Astrocyte (in vitro differentiated cells and primary cell): ENCODE measurements at regions not wholly inside any gene's neighbourhood (a gene's known extent, or its start where the extent isn't known, plus 50 kb on each side); places are given as distances from the start of the nearest gene placed in this dataset.

Source experiments
- DNase-seq: peaks from one replicate; pipeline ENCODE4 v3.0.0-alpha.2; 2010; ENCODE audit warnings: low read depth
- FAIRE-seq: peaks from 2 replicates; lab custom pipeline; 2011; peaks lifted over from hg19 to GRCh38; lab: Jason Lieb, UNC
- H2AFZ ChIP-seq: 2 replicates; pipeline ENCODE4 v1.6.0; 2012; ENCODE audit warnings: low read depth, low read length, inconsistent platforms
- H3K27ac ChIP-seq: 2 replicates; pipeline ENCODE4 v1.5.1; 2011; ENCODE audit warnings: low read depth, low read length, inconsistent platforms
- H3K27me3 ChIP-seq: 2 replicates; pipeline ENCODE4 v1.6.0; 2011; ENCODE audit warnings: low read length, inconsistent platforms; ENCODE audit not compliant: insufficient read depth
- H3K36me3 ChIP-seq: 2 replicates; pipeline ENCODE4 v1.5.1; 2011; ENCODE audit warnings: low read length, inconsistent platforms; ENCODE audit not compliant: insufficient read depth
- H3K4me1 ChIP-seq: 2 replicates; pipeline ENCODE4 v1.5.1; 2011; ENCODE audit warnings: low read length, inconsistent platforms; ENCODE audit not compliant: insufficient read depth
- H3K4me2 ChIP-seq: 2 replicates; pipeline ENCODE4 v1.6.0; 2012; ENCODE audit warnings: low read length, inconsistent platforms
- H3K4me3 ChIP-seq: 2 replicates; pipeline ENCODE4 v1.5.1; 2011; ENCODE audit warnings: low read depth, mild to moderate bottlenecking, low read length, inconsistent platforms; ENCODE audit not compliant: insufficient read depth
- H3K79me2 ChIP-seq: 2 replicates; pipeline ENCODE4 v1.6.0; 2012; ENCODE audit warnings: mild to moderate bottlenecking, low read length, inconsistent platforms; ENCODE audit not compliant: insufficient read depth
- H3K9ac ChIP-seq: 2 replicates; pipeline ENCODE4 v1.6.0; 2012; ENCODE audit warnings: mild to moderate bottlenecking, low read length, inconsistent platforms
- H3K9me3 ChIP-seq: 2 replicates; pipeline ENCODE4 v1.5.1; 2012; ENCODE audit warnings: low read depth, mild to moderate bottlenecking, low read length, inconsistent platforms; ENCODE audit not compliant: insufficient read depth
- H4K20me1 ChIP-seq: 2 replicates; pipeline ENCODE4 v1.6.0; 2012; ENCODE audit warnings: low read length, inconsistent platforms; ENCODE audit not compliant: insufficient read depth
- H3K27ac Mint-ChIP-seq: one replicate; pipeline ENCODE4 v1.8.0; 2021; ENCODE audit warnings: mild to moderate bottlenecking, mixed read lengths; ENCODE audit not compliant: unreplicated experiment
- H3K27me3 Mint-ChIP-seq: one replicate; pipeline ENCODE4 v1.8.0; 2021; ENCODE audit warnings: low read depth, mixed read lengths; ENCODE audit not compliant: unreplicated experiment
- H3K36me3 Mint-ChIP-seq: one replicate; pipeline ENCODE4 v1.8.0; 2021; ENCODE audit warnings: low read depth, mixed read lengths; ENCODE audit not compliant: unreplicated experiment
- H3K4me1 Mint-ChIP-seq: one replicate; pipeline ENCODE4 v1.8.0; 2021; ENCODE audit warnings: low read depth, mixed read lengths; ENCODE audit not compliant: unreplicated experiment
- H3K4me3 Mint-ChIP-seq: one replicate; pipeline ENCODE4 v1.8.0; 2021; ENCODE audit warnings: mild to moderate bottlenecking, moderate library complexity, mixed read lengths; ENCODE audit not compliant: unreplicated experiment
- H3K9me3 Mint-ChIP-seq: one replicate; pipeline ENCODE4 v1.8.0; 2021; ENCODE audit warnings: mild to moderate bottlenecking, mixed read lengths; ENCODE audit not compliant: unreplicated experiment
- EZH2 ChIP-seq: IDR thresholded peaks from 2 replicates; pipeline ENCODE4 v1.6.1; 2012; ENCODE audit warnings: mild to moderate bottlenecking, low read length, inconsistent platforms; ENCODE audit not compliant: insufficient read depth
- TF ChIP-seq, protein P1 (sequence below): IDR thresholded peaks from 2 replicates; pipeline ENCODE4 v1.5.1; 2011; ENCODE audit warnings: low read depth, mild to moderate bottlenecking, inconsistent platforms, low read length, moderate library complexity; ENCODE audit not compliant: insufficient read depth

DNA sequence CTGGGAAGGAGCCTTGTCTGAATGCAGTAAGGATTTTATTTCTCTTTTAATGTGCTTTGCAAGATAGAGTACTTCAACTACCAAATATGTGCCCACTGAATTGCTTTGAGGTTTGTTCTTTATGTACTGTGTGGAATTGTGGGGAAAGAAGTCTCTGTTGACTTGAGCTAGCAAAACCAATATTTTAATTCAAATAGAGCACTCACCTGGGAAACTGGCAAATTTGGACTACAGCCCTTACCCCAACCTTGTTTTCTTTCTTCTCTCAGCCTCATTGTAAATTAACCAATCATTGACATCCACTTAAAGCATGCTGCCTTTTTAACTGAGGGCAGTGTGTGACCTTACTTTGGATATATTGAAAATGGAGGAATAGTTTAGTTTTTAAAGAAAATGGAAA is 409.0 kb downstream of the SPATA31D1 start:
- no peaks in the 10 kb centered on the region for H3K4me1 Mint-ChIP-seq
- no peak for DNase-seq
- no peaks in the 10 kb centered on the region for H3K27me3 Mint-ChIP-seq
- no peak overlapping the region for H3K27ac ChIP-seq
- no peaks in the 10 kb centered on the region for H3K79me2 ChIP-seq
- no peaks in the 10 kb centered on the region for H3K36me3 ChIP-seq
- FAIRE-seq: no peak
- H3K4me3 ChIP-seq: no peak overlapping the region
- H4K20me1 ChIP-seq: no peaks in the 10 kb centered on the region
- no peak for TF ChIP-seq EZH2
- TF ChIP-seq, protein P1, sequence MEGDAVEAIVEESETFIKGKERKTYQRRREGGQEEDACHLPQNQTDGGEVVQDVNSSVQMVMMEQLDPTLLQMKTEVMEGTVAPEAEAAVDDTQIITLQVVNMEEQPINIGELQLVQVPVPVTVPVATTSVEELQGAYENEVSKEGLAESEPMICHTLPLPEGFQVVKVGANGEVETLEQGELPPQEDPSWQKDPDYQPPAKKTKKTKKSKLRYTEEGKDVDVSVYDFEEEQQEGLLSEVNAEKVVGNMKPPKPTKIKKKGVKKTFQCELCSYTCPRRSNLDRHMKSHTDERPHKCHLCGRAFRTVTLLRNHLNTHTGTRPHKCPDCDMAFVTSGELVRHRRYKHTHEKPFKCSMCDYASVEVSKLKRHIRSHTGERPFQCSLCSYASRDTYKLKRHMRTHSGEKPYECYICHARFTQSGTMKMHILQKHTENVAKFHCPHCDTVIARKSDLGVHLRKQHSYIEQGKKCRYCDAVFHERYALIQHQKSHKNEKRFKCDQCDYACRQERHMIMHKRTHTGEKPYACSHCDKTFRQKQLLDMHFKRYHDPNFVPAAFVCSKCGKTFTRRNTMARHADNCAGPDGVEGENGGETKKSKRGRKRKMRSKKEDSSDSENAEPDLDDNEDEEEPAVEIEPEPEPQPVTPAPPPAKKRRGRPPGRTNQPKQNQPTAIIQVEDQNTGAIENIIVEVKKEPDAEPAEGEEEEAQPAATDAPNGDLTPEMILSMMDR: no peak
- H3K4me1 ChIP-seq: no peaks in the 10 kb centered on the region
- no peaks in the 10 kb centered on the region for H3K36me3 Mint-ChIP-seq
- no peak overlapping the region for H3K4me2 ChIP-seq
- H3K9ac ChIP-seq: no peak overlapping the region
- no peak overlapping the region for H2AFZ ChIP-seq
- no peak overlapping the region for H3K27ac Mint-ChIP-seq
- no peaks in the 10 kb centered on the region for H3K9me3 ChIP-seq
- H3K27me3 ChIP-seq: no peaks in the 10 kb centered on the region
- H3K9me3 Mint-ChIP-seq: no peaks in the 10 kb centered on the region
- H3K4me3 Mint-ChIP-seq: no peak overlapping the region

DNA sequence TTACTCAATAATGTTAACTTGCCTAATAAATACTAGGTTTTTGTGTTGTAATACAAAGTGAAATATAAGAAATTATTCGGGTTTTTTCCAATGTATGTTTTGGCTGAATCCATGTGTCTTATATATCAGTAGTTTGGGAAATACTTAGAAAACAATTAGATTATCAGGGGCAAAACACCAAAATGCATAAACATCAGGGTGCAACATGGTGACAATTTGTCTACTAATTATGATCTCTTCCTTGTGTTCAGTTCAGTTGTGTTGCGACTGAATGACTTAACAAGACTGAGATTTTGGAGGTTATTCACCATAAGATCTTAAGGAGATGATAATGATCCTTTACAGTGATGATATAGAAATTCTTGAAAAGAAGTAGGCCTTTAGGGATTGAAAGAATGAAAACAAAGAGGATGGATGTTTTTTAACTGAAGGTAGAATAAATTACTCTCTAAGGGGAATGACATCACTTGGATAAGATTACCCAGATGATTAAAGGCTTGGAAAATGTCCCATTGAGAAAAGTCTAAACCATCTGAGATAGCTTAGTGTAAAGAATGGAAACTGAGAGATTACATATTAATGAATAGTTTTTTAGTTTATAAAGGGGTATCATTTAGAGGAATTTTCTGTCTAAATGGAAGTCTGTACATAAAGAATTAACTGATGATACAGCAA is 415.8 kb downstream of the SPATA31D1 start:
- Histone ChIP-seq H3K4me2 (no peak overlapping the region), H3K27ac (no peak overlapping the region), H3K9me3 (no peaks in the 10 kb centered on the region), H3K79me2 (no peaks in the 10 kb centered on the region), H3K4me3 (no peak overlapping the region), H3K36me3 (no peaks in the 10 kb centered on the region), H3K9ac (no peak overlapping the region), H3K27me3 (no peaks in the 10 kb centered on the region), H4K20me1 (no peaks in the 10 kb centered on the region), H2AFZ (no peak overlapping the region), H3K4me1 (no peaks in the 10 kb centered on the region)
- H3K36me3 Mint-ChIP-seq: no peaks in the 10 kb centered on the region
- H3K27me3 Mint-ChIP-seq: no peaks in the 10 kb centered on the region
- no peaks in the 10 kb centered on the region for H3K9me3 Mint-ChIP-seq
- peaks cover 3% of the 10 kb centered on the region for H3K4me1 Mint-ChIP-seq
- H3K27ac Mint-ChIP-seq: no peak overlapping the region
- DNase-seq: peak; percentile 74
- no peak for TF ChIP-seq EZH2
- TF ChIP-seq, protein P1: no peak
- FAIRE-seq: no peak
- H3K4me3 Mint-ChIP-seq: no peak overlapping the region

DNA sequence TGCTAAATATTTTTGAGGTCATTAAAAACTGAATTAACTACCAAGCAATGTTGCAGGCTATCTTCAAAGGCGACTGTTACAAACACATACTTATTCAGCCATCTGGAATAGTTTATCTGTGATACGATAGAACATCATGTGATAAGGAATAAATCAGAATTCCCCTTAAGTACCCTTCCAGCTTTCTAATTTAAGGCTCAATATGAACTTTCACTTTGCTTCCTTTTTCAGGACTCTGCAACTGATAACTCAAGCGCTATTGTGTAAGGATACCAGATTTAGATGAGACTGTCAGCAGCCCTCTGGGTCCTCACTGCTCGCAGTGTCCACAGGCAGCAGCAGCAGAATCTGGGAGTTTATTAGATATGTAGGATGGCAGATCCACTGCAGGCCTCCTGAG is 416.3 kb downstream of the SPATA31D1 start:
- H3K4me3 Mint-ChIP-seq: no peak overlapping the region
- H3K4me2 ChIP-seq: no peak overlapping the region

More for the DNA sequence above, 416.3 kb downstream of the SPATA31D1 start:
- Histone ChIP-seq H3K4me1 (no peaks in the 10 kb centered on the region), H3K9me3 (no peaks in the 10 kb centered on the region), H3K36me3 (no peaks in the 10 kb centered on the region), H3K4me3 (no peak overlapping the region), H4K20me1 (no peaks in the 10 kb centered on the region), H3K27me3 (no peaks in the 10 kb centered on the region), H3K27ac (no peak overlapping the region), H3K79me2 (no peaks in the 10 kb centered on the region), H2AFZ (no peak overlapping the region), H3K9ac (no peak overlapping the region)
- no peaks in the 10 kb centered on the region for H3K9me3 Mint-ChIP-seq
- TF ChIP-seq EZH2: no peak
- TF ChIP-seq, protein P1: no peak
- no peaks in the 10 kb centered on the region for H3K36me3 Mint-ChIP-seq
- no peak overlapping the region for H3K27ac Mint-ChIP-seq
- DNase-seq (peak; percentile 61), FAIRE-seq (no peak)
- H3K27me3 Mint-ChIP-seq: no peaks in the 10 kb centered on the region
- peaks cover 3% of the 10 kb centered on the region for H3K4me1 Mint-ChIP-seq
